ENCODE measurements at regions not wholly inside any gene's neighbourhood (a gene's known extent, or its start where the extent isn't known, plus 50 kb on each side); places are given as distances from the start of the nearest gene placed in this dataset.

DNA sequence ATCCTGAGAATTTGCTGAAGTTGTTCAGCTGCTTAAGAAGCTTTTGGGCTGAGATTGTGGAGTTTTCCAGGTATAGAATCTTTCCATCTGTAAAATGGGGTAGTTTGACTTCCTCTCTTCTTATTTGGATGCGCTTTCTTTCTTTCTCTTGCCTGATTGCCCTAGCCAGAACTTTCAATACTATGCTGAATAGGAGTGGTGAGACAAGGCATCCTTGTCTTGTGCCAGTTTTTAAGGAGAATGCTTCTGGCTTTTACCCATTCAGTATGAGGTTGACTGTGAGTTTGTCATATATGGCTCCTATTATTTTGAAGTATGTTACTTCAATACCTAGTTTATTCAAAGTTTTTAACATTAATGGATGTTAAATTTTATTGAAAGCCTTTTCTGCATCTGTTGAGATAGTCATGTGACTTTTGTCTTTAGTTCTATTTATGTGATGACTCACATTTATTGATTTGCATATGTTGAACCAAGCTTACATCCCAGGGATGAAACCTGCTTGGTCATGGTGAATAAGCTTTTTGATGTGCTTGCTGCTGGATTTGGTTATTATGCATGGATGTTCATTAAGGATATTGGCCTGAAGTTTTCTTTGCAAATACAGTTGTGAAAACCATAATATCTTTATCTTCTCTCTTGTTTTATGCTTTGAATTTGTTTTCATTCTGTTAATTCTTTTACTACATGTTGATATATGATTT lies 573.8 kb upstream of the NDST4 start:
- no peak overlapping the region for H3K4me3 ChIP-seq (ENCODE audit: low read depth, low read length)

DNA sequence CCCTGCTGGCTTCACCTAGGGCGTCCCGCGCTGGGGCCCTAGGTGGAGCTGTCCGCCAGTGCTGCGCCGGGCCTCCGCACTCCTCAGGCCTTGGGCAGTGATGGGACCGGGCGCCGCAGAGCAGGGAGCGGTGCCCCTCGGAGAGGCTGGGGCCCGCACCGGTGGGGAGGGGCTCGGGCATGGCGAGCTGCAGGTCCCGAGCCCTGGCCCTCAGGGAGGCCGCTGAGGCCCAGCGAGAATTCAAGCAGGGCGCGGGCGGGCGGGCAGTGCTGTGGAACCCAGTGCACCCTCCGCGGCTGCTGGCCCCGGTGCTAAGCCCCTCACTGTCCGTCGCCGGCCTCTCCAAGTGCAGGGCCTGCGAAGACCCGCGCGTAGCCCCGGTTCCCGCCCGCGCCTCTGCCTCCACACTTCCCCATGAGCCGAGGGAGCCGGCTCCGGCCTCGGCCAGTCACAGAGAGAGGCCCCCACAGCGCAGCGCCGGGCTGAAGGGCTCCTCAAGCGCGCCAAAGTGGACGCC lies 565.1 kb upstream of the NDST4 start:
- no peak overlapping the region for H3K4me3 ChIP-seq (ENCODE audit: low read depth, low read length)

DNA sequence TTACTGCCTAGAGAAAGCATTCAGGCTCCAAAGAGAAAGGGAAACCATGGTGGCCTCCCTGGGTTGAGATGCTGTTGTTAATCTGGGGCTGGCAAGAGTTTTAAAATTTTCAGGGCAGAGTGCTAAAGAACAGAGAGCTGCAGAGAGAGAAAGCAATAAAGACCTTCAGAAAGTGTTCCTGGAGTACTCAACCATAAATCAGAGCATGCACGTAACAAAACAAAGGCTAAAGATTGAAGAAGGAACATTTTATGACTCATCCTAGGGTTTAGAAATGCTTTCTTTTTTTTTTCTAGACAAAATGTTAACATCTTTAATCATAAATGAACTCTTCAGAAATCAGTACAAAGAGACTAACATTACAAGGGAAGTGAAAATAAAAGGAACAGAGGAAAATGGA lies 562.3 kb upstream of the NDST4 start:
- H3K4me3 ChIP-seq (ENCODE audit: low read depth, low read length) = no peak overlapping the region

DNA sequence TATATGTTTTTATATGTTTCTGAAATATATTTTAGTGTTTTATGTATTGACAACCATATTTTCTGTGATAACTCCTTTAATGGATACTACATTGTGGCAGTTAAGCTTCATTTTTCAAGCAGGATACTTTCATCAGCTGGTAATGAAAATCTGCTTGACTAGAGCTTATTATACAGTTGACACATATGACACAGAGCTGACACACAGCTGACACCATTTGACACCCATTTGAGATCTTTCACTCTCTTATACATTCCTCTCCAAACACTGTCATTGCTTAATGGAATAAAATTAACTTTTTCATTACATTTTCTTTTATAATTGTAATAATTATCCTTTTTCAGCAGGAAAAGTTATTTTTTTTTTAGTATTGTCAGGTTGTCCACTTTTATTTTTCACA lies 561.1 kb upstream of the NDST4 start:
- no peak overlapping the region for H3K4me3 ChIP-seq (ENCODE audit: low read depth, low read length)

DNA sequence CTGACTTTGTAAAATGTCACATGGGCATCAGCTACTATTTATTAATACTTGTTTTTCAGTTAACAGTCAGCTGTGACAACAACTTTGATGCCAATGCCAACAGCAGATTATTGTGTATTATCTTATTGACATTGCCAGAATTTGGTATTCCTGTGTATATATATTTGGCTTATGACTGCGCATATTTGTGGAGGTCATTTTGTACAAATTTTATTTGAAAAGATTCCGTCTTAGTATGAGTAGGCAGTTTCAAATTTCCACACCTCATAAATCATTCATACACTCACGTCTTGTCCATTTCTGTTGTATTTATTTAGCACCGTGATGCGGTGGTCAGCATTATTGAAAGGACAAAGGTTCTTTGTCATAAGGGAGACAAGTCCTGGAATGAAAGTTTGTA lies 558.2 kb upstream of the NDST4 start:
- H3K4me3 ChIP-seq (ENCODE audit: low read depth, low read length) = no peak overlapping the region

DNA sequence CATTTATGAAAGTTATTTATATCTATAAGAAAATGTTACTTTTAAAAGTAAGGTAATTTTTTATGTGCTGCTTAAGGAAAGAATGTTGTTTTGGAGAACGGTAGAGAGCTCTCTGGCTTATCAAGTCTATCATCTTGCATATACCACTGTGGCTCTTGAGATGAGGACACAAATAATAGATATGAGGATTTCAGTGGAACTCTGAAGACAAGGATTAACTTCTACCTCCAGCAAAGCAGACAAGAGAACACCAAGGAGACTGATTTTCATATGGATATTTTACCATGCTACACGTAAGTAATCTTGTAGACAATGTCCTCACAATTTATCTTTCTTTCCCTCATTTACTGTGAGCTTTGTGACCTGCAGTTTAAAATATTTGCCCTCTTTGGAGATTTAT lies 557.5 kb upstream of the NDST4 start:
- no peak overlapping the region for H3K4me3 ChIP-seq (ENCODE audit: low read depth, low read length)

DNA sequence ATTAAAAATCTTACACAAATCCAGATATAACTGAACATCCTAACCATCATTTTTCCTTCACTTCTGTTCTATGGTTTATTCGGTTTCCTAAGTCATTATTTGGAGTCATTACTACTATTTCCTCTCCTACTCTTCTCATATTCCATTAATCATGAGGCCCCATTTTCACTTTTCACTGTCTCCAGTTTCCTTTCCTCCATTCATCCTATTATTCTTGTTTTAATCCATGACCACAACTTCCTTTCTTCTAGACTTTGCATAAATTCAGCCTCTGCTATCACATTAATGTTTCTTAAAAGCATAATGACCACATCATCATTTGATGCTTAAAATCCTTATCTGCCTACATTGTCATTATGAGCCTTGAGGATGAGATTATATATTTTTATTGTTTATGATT lies 555.0 kb upstream of the NDST4 start:
- no peak overlapping the region for H3K4me3 ChIP-seq (ENCODE audit: low read depth, low read length)

DNA sequence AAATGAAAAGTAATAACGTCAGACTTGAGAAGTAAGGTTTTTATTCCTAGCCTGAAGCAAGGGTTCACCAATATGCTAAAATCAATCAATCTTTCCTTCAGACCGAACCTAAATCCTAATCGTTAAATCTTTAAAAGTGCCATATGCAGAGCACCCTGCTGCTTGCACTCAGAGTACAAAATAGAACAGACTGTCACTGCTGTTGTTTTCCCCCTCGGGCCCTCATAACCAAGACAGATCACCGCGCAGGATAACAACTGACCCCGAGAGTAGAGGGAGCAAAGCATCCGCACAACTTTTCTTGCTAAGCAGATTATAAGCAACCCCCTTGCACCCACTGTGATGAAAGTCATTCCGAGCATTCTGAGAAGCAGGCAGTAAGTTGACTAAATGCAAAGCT lies 550.9 kb upstream of the NDST4 start:
- no peak overlapping the region for H3K4me3 ChIP-seq (ENCODE audit: low read depth, low read length)

DNA sequence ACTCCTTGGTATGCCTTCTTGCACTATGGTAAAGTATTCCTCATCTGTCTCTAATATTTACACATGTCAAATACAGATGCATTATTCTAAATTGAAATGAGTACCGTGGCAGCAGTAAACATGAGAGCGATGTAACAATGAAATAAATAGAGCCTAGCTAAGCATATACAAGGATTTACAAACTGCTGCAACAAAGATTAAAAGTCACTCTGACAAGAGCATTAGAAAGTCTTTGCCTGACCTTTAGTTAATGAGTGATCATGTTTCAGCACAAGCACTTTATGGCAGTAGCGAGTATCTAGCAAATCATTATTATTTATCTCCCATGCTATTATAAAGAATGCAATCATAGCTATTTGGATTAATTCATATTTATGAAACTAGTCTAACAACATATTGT lies 547.0 kb upstream of the NDST4 start:
- no peak overlapping the region for H3K4me3 ChIP-seq (ENCODE audit: low read depth, low read length)

DNA sequence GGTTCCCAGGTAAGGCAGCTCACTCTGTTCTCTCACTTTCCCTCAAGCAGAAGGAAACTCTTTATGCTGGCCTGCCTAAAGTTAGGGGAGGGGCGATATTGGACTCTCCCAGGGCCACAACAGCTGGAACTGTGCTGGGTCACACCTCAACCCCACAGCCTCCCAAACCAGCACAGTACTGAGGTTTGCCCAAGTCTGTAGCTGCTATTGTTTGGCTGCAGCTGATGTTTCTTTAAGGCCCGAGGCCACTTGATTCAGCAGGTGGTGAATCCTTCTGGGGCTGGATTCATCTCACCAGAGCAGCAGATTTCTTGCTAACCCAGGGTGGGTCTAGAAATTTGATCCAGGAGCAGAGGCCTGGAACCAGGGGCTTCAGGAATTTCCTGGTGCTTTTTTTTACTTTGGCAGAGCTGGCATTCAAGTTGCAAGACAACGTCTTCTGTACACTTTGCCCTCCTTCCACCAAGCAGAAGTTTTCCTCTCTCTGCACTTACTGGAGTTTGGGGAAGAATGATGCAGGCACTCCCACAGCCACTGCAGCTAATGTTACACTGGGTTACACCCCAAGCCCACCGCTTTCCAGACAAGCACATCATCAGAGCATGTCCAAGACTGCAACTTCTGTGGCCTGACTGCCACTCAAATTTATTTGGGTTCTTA lies 544.7 kb upstream of the NDST4 start:
- H3K4me3 ChIP-seq (ENCODE audit: low read depth, low read length) = no peak overlapping the region

DNA sequence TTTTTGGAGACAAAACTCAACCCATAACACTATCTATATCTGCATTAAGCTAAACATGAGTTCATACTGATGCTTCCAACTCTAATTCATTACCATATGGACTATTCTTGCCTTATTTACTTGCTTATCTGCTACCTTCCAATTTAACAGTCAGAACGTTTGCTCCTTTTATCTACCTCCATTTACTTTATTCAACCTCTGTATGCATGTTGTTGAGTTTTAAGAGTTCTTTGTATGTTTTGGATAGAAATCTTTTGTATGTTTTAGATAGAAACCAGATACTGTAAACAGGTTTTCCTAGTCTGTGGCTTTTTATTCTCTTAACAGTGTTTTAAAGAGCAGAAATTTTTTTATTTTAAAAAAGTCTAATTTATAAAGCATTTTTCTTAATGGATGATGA lies 542.2 kb upstream of the NDST4 start:
- no peak overlapping the region for H3K4me3 ChIP-seq (ENCODE audit: low read depth, low read length)

DNA sequence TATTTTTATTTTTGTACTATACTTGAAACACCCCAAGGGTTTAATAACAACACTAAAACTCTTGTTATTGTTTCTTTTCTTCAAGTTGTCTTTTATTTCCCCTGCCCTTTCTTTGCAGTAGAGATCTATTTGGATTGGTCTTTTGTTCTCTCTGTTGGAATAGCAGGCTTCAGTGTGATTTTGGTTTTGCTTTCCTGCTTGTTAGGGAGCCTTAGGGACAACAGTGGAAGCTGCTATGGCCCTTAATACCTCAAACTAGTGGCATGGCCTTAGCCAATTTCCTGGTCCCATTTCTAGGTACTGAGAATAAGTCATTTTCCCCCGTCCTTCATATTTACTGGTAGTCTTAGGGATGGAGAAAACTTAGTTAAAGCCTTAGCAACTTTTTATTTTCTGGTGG lies 535.4 kb upstream of the NDST4 start:
- H3K4me3 ChIP-seq (ENCODE audit: low read depth, low read length) = no peak overlapping the region

DNA sequence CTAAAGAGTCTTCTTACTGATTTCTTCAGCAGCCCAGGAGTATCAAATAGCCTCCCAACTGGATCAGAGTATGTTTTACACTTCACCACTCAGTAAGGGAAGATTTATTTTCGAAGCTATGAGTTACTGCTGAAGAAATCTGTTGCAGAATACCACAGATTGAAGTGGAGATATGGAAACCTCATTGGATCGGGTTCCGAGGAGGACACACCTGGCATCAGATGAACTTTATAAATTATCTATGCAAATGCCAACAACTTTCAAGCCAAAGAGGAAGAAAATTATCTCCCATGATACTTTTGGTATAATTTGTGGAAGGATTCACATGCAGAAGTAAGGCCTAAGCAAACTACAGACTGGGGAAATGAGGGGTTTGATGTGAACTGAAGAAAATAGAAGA lies 515.9 kb upstream of the NDST4 start:
- H3K4me3 ChIP-seq (ENCODE audit: low read depth, low read length) = no peak overlapping the region

DNA sequence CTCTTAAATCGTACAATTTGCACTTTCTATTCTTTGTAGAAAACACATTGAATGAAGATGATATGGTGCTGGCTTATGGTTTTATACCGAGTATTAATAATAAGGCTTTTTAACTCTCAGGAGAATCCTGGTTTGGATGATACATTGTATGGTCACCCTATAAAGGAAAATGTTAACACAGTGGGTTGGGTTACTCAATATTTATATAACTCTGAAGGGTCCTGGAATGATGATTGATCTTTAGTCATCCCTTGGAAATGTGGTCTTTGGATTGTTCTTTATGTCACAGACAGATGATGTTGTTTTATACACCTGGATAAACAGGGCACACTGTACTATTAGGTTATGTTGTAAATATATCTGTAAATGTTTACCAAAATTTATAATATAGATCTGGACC lies 496.2 kb upstream of the NDST4 start:
- H3K4me3 ChIP-seq (ENCODE audit: low read depth, low read length) = no peak overlapping the region

DNA sequence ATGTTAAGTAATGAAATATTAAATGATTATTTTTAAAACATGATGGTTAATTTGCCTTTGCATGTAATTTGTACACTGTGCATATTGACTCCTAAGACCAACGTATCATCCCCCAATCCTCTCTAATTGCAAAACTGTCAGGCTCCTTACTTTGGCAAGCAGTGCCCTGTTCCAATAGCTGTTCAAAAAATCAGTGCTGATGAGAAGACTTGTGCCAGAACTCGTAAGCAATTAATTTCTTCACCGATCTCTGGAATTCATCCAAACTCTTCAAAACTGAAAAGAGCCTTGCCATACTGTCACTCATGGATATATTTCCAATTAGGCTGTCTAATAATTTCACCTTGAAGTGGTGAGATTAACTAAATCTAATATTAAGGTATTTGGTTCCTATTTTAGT lies 493.9 kb upstream of the NDST4 start:
- H3K4me3 ChIP-seq (ENCODE audit: low read depth, low read length) = no peak overlapping the region

DNA sequence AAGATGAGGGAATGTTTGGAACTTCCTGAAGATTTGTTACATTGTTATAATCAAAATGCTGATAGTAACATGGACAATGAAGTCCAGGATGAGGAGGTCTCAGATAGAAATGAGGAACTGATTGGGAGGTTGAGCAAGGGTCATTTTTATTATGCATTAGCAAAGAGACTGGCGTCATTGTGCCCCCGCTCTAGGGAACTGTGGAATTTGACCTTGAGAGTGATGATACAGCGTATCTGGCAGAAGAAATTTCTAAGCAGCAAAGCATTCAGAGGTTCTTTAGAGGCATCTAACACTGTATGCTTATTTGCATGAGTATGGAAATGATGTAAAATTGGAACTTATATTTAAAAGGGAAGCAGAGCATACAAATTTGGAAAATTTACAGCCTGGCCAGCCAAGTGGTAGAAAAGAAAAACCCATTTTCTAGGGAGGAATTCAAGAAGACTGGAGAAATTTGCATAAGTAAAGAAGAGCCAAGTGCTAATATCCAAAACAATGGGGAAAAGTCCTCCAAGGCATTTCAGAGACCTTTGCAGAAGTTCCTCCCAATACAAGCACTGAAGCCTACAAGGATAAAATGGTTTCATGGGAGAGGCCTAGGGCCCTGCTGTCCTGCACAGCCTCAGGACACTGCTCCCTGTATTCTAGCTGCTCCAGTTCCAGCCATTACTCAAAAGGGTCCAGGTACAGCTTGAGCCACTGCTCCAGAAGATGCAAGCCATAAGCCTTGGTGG lies 483.0 kb upstream of the NDST4 start:
- no peak overlapping the region for H3K4me3 ChIP-seq (ENCODE audit: low read depth, low read length)

DNA sequence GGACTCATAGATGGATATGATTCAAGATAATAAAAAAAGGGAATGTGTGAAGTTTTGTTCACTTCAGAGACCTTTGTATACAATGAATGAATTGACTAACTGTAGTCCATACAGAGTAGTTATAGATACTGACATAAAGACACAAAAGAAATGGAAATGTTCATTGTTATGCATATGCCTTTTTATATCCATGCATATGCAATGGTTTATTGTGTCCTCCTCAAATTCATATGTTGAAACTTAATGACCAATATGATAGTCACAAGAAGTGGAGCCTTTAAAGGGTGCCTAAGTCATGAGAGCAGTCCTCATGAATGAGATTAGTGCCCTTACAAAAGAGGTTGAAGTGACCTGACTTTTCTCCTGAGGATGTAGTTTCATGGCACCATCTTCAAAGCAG lies 467.5 kb upstream of the NDST4 start:
- H3K4me3 ChIP-seq (ENCODE audit: low read depth, low read length) = no peak overlapping the region

DNA sequence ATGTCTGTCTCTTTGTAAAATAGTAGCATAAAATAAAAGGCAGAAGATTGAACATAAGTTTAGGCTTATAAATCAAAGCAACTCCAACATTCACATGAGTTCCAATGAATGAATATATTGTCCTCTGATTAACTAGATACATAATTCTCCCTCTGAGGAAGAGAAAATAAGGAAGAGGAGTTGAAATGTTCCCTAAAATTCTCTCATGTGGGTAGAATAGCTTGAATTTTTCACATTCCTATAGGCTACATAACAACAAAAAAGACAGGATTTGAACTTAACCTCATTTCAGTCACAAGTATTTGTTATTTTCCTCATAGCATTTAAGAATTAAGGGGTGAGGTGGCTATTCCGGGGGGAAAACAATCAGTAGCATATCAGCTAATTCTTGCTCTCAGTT lies 462.4 kb upstream of the NDST4 start:
- no peak overlapping the region for H3K4me3 ChIP-seq (ENCODE audit: low read depth, low read length)

DNA sequence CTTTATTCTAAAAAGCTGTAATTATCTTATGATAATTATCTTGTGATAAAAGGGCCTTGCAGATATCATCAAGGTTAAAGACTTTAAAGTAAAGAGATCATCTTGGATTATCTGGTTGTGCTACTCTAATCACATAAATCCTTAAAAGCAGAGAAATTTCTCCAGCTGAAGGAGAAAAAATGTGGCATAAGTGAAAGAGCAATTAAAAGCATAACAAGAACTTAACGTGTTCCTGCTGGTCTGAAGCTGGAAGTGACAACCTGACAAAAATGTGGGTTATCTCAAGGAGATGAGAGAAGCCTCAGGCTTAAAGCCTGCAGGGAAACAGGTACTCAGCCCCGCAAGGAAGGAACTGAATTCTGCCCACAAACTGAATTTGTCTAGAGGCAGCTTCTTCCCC lies 449.1 kb upstream of the NDST4 start:
- no peak overlapping the region for H3K4me3 ChIP-seq (ENCODE audit: low read depth, low read length)

DNA sequence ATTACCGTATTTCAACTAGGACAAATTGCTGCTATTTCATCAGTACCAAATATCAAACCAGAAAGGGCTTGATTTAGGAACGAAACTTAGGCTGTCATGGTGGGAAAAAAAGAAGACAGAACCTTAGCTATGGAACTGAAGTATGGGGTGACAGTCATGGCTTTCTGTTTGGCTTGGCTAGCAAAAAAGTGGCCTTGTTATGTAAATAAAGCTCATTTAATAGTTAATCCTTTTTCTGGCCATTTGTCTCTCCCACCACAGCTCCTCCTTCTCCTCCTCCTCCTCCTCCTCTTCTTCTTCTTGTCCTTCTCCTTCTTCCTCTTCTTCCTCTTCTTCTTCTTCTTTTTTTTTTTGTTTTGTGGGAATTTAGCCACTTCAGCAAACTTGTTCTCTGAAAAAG lies 434.7 kb upstream of the NDST4 start:
- H3K4me3 ChIP-seq (ENCODE audit: low read depth, low read length) = no peak overlapping the region

DNA sequence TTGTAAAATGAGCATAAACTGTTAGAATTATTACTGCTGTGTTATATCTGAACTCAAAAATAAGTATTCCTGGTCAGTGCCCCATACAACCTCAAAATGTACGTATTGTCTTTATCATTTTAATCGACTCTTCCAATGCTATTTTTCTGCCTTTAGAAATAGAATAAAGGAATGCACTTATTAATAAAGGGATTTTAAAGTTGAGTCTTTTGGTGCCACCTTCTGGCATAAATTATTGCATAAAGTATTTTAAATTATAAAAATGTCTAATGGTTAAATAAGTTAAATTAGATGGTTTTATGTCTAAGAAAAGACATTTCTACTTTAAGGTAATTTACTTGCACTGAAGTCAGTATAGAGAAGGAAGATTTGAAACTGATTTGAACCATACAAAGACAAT lies 424.0 kb upstream of the NDST4 start:
- no peak overlapping the region for H3K4me3 ChIP-seq (ENCODE audit: low read depth, low read length)

DNA sequence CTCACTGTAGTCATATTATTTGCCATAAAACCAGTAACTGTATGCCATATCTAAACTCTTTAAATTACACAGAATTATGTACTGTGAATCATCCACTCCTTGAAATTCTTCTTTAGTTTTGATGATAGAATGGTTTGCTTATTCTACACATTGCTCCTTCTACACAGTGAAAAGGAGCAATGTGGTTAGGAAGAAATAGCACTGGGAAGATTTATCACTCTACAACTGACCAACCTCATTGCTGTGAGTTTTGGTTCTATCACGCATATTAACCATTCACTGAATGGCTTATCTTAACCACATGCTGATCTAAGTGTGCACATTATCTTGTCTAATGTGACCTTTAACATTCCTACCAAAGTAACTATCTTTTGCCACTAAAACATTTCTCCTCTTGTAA lies 415.7 kb upstream of the NDST4 start:
- H3K4me3 ChIP-seq (ENCODE audit: low read depth, low read length) = no peak overlapping the region
